Naive B cell (primary cell): ENCODE measurements at regions not wholly inside any gene's neighbourhood (a gene's known extent, or its start where the extent isn't known, plus 50 kb on each side); places are given as distances from the start of the nearest gene placed in this dataset.
"Not testable (repeated sequence)": the region's sequence is repeated elsewhere in the genome, so short reads cannot be mapped to it uniquely, and the experiment has no call there.

Source experiments
- ATAC-seq, 2 donors: fragments of 150-1000 bp; cut with Tn5 transposase; 2 replicates each; pipeline ENCODE4 v1.10.0; 2021; ENCODE audit warnings: low read depth in 2 of 2, mild to moderate bottlenecking in 2 of 2, moderate library complexity in 2 of 2
- DNase-seq: peaks from one replicate; pipeline ENCODE4 v3.0.0; 2022
- H3K27ac Mint-ChIP-seq, 6 donors: one replicate each; pipeline ENCODE4 v1.8.0; 2020 to 2022; ENCODE audit warnings: mild to moderate bottlenecking in 6 of 6, mixed read lengths in 6 of 6, moderate library complexity in 5 of 6, inconsistent platforms in 2 of 6
- H3K27me3 Mint-ChIP-seq, 3 donors: one replicate each; pipeline ENCODE4 v1.8.0; 2021 to 2022; ENCODE audit warnings: mixed read lengths in 3 of 3, mild to moderate bottlenecking in 1 of 3
- H3K36me3 Mint-ChIP-seq, 2 donors: one replicate each; pipeline ENCODE4 v1.8.0; 2020 to 2022; ENCODE audit warnings: mixed read lengths in 2 of 2, inconsistent platforms in 1 of 2, mild to moderate bottlenecking in 1 of 2
- H3K4me1 Mint-ChIP-seq, 3 donors: one replicate each; pipeline ENCODE4 v1.8.0; 2020 to 2022; ENCODE audit warnings: mixed read lengths in 3 of 3, inconsistent platforms in 1 of 3, mild to moderate bottlenecking in 1 of 3, moderate library complexity in 1 of 3
- H3K4me3 Mint-ChIP-seq, 8 donors: one replicate each; pipeline ENCODE4 v1.8.0; 2020 to 2022; ENCODE audit warnings: mild to moderate bottlenecking in 8 of 8, mixed read lengths in 8 of 8, moderate library complexity in 8 of 8, inconsistent platforms in 2 of 8
- H3K9me3 Mint-ChIP-seq, 7 donors: one replicate each; pipeline ENCODE4 v1.8.0; 2020 to 2022; ENCODE audit warnings: mixed read lengths in 7 of 7, mild to moderate bottlenecking in 5 of 7, inconsistent platforms in 2 of 7, moderate library complexity in 1 of 7

DNA sequence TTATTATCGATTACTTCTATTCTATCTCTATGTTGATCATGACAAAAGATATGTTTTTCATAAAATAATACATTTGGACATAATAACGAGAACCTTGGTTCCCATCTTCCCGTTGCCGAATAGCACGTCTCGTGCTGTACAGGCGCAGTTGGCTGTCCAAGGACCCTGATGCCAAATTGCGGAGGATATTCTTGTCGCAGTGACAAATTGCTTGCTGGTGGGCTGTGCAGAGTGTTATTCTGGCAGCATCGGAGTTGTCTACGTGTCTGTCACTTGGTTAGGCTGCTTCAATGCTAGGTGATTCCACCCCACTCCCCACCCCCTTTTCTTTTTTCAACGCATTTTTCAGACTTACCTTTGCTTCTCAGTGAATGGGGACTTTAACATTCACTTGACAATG lies 546.8 kb downstream of the PRKD1 start:
- no peak for ATAC-seq
- Mint-ChIP-seq H3K36me3 (no peaks in the 10 kb centered on the region), H3K27me3 (no peaks in the 10 kb centered on the region), H3K4me3 (no peak overlapping the region), H3K27ac (no peak overlapping the region), H3K4me1 (no peaks in the 10 kb centered on the region), H3K9me3 (peaks cover 0 to 6% (median 0%) of the 10 kb centered on the region in 7 donors)
- no peak for DNase-seq

DNA sequence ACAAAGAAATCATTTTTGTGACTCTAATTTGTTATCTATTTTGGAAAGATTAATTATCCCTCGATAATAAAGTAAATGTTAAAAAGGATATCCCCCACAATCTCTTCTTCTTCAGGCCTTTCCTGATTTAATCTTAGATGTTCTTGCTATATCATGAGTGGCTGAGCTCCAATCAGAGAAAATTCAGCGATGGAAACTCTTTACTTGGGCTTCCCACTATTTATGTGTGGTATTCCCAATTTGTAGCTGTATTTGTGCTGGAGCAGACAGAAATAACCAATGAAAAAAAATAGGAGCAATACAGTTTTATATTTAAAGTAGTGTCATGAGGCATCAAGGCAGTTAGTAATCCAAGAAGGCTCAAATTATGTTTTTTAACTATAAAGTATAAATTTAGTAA lies 539.1 kb downstream of the PRKD1 start:
- H3K4me3 Mint-ChIP-seq = no peak overlapping the region
- no peak overlapping the region for H3K27ac Mint-ChIP-seq
- H3K27me3 Mint-ChIP-seq = no peaks in the 10 kb centered on the region
- ATAC-seq (no peak), DNase-seq (no peak)
- H3K36me3 Mint-ChIP-seq = no peaks in the 10 kb centered on the region
- H3K9me3 Mint-ChIP-seq = peaks cover 0 to 11% (median 0%) of the 10 kb centered on the region in 7 donors
- H3K4me1 Mint-ChIP-seq = no peaks in the 10 kb centered on the region

DNA sequence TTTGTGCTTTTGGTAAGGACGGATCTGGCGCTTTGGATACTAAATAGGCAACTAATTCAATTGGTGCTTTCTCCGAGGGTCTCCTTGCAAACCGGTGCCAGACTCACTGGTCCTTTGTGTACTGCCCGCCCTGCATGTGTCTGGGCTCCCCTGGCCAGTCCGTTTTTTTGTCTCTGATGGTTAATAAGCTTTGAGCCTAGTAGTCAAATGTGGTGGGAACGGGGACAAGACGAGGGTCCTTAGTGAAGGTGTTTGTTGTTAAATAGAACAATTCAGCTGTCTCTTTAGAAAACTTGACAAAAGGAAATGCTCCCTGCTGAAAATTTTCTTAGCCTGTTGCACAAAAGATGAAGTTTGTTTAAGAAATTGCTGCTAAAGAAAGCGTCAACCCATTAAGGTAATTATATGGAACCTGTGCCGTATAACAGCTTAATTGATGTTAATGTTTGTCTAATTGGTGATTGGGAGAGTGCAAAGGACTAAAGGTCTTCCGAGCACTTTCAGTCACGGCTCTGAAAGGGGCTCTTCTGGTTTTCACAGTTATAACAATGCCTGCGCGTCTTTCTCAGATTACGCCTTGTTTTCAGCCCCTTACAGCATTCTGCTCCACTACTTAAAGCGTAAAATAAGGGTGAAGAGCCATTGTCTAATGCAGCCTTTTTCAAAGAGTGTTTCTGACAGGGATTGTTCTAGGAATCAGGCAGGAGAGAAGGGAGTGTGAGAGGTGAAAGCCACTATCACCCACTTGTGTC lies 537.4 kb downstream of the PRKD1 start:
- Mint-ChIP-seq H3K27me3 (no peaks in the 10 kb centered on the region), H3K9me3 (peaks cover 0 to 9% (median 1%) of the 10 kb centered on the region in 7 donors), H3K4me1 (no peaks in the 10 kb centered on the region), H3K36me3 (no peaks in the 10 kb centered on the region), H3K27ac (no peak overlapping the region), H3K4me3 (no peak overlapping the region)
- no peak for DNase-seq
- no peak for ATAC-seq

DNA sequence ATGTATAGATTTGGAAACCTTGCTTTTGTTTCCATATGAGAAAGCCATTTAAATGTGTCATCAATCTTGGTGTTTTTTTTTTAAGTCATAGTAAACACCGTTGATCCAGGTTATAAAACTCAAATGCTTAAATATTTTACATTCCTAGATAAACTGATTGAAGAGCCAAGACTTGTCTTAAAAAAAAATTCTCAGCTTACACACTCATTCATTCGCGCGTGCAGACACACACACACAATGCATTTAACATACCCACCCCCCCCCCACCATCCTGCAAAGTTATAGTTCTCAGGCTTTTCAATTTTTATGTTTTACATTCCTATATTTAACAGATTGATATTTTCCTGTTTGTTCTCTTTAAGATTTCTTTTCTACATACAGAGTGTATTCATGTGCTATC lies 536.4 kb downstream of the PRKD1 start:
- DNase-seq (no peak), ATAC-seq (no peak)
- Mint-ChIP-seq H3K9me3 (peaks cover 0 to 8% (median 0%) of the 10 kb centered on the region in 7 donors), H3K36me3 (no peaks in the 10 kb centered on the region), H3K4me3 (no peak overlapping the region), H3K27me3 (no peaks in the 10 kb centered on the region), H3K4me1 (no peaks in the 10 kb centered on the region), H3K27ac (no peak overlapping the region)

DNA sequence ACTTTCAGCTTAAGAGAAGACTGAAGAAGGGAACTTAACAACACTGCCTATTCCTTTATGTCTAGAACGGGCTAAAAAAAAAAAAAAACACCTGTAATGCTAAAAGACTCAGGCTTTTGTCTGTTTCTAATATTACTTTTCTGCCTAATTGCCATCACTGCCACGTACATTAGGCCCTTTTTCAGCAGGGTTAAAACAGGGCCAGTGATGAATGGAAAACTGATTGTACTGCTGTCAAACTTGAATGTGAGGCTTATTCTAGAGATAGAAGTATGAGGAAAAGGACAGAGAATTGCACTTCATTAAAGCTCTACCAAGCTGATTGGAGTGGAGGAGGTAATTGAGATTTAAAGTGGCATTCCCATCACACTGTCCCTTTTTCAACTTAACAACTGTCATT lies 535.8 kb downstream of the PRKD1 start:
- H3K9me3 Mint-ChIP-seq = peaks cover 0 to 8% (median 0%) of the 10 kb centered on the region in 7 donors
- no peak overlapping the region for H3K4me3 Mint-ChIP-seq
- H3K27me3 Mint-ChIP-seq = no peaks in the 10 kb centered on the region
- DNase-seq (no peak), ATAC-seq (no peak)
- peak overlapping the region in 1 of 6 donors; percentile 18 for H3K27ac Mint-ChIP-seq
- no peaks in the 10 kb centered on the region for H3K4me1 Mint-ChIP-seq
- no peaks in the 10 kb centered on the region for H3K36me3 Mint-ChIP-seq

DNA sequence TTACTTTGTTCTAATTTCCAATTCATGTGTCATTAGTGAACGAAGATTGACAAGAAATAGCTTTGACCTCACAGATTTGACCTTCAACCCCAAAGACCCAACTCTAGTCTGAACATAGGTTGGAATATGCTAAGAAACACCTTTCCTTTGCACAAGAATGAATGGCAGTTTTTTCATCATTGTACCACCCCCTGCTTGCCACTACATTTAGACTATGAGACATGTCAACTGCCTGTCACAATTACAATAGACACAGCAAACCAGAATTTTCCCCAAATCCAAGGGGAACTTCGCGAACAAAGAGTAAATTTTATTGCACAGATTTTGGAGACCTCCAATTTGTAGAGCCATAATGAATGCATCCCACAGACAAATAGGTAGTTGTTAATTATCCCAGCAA lies 535.4 kb downstream of the PRKD1 start:
- no peaks in the 10 kb centered on the region for H3K36me3 Mint-ChIP-seq
- DNase-seq = no peak
- H3K9me3 Mint-ChIP-seq = peaks cover 0 to 8% (median 0%) of the 10 kb centered on the region in 7 donors
- H3K4me1 Mint-ChIP-seq = no peaks in the 10 kb centered on the region
- H3K4me3 Mint-ChIP-seq = no peak overlapping the region
- ATAC-seq = no peak
- no peaks in the 10 kb centered on the region for H3K27me3 Mint-ChIP-seq
- no peak overlapping the region for H3K27ac Mint-ChIP-seq

DNA sequence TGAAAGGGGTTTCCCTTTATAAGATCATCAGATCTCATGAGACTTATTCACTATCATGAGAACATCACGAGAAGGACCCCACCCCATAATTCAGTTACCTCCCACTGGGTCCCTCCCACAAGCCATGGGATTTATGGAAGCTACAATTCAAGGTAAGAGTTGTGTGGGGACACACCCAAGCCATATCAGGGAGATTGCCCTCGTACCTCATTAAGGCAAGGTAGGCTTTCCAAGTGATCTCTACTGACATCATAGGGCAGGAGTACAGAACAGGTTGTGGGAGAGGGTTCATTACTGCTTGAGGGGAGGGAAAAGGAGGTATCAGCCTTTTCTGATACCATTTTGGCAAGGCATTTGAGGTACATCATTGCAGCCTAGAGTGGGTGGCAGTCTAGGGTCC lies 524.6 kb downstream of the PRKD1 start:
- no peak overlapping the region for H3K4me3 Mint-ChIP-seq
- DNase-seq = no peak
- no peaks in the 10 kb centered on the region for H3K36me3 Mint-ChIP-seq
- peaks cover 0 to 24% (median 7%) of the 10 kb centered on the region in 7 donors for H3K9me3 Mint-ChIP-seq
- H3K27ac Mint-ChIP-seq = no peak overlapping the region
- ATAC-seq = no peak
- H3K4me1 Mint-ChIP-seq = no peaks in the 10 kb centered on the region
- no peaks in the 10 kb centered on the region for H3K27me3 Mint-ChIP-seq

DNA sequence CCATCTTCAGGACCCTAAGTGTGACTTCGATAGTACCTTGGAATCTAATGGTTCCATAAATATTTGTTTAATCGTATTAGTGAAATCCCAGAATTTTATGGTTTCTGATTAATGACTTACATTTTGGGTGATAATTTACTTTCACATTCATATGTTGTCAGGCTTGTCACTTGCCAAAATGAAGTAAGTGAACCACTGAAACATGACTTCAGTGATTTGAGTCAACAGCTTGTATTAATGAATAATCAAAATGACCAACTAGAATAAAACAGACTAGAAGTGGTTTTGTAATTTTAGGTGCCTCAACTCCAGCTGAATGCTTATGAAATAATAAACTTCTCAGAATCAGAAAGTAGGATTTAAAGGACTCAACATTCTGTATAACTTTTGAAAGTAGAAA lies 517.1 kb downstream of the PRKD1 start:
- DNase-seq = no peak
- no peak overlapping the region for H3K4me3 Mint-ChIP-seq
- no peaks in the 10 kb centered on the region for H3K36me3 Mint-ChIP-seq
- peak overlapping the region in 1 of 6 donors; percentile 16 for H3K27ac Mint-ChIP-seq
- no peaks in the 10 kb centered on the region for H3K4me1 Mint-ChIP-seq
- ATAC-seq = no peak
- H3K9me3 Mint-ChIP-seq = peaks cover 0 to 22% (median 10%) of the 10 kb centered on the region in 7 donors
- no peaks in the 10 kb centered on the region for H3K27me3 Mint-ChIP-seq

DNA sequence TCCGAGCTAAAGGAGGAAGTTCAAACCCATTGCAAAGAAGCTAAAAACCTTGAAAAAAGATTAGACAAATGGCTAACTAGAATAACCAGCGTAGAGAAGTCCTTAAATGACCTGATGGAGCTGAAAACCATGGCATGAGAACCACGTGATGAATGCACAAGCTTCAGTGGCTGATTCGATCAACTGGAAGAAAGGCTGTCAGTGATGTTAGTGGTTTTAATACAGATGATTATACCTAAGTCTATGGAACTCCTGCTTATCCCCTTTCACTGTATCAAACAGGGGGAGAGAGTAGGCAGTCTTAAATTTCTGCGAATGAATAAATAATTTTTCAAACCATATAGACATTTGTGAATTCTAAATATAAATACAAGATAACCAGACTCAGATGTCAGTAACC lies 512.7 kb downstream of the PRKD1 start:
- not testable (repeated sequence) for H3K27ac Mint-ChIP-seq, ATAC-seq, H3K4me1 Mint-ChIP-seq

DNA sequence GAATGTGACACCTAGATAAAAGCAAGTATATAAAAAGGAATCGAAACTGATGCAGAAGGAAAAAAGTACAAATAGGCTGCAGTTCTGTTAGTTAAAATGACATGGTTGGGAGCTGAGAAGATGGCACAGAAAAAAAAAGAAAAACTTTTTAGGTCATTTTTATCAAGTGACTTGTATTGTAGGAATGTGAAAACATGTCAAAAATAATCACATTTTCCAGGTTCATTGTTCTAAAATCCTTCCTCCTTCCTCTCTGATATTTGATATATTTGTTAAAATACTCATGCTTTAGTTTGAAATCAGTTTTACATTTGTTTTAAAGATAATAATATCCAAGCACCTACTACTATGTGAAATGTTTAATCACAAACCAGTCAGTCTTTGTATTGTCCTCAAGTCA lies 507.9 kb downstream of the PRKD1 start:
- Mint-ChIP-seq H3K4me1 (no peaks in the 10 kb centered on the region), H3K36me3 (no peaks in the 10 kb centered on the region), H3K27me3 (no peaks in the 10 kb centered on the region), H3K4me3 (no peak overlapping the region), H3K9me3 (peaks cover 0 to 6% (median 0%) of the 10 kb centered on the region in 7 donors), H3K27ac (no peak overlapping the region)
- ATAC-seq (no peak), DNase-seq (no peak)

More for the DNA sequence above, 512.7 kb downstream of the PRKD1 start:
- not testable (repeated sequence) for DNase-seq, H3K9me3 Mint-ChIP-seq, H3K4me3 Mint-ChIP-seq, H3K36me3 Mint-ChIP-seq, H3K27me3 Mint-ChIP-seq

DNA sequence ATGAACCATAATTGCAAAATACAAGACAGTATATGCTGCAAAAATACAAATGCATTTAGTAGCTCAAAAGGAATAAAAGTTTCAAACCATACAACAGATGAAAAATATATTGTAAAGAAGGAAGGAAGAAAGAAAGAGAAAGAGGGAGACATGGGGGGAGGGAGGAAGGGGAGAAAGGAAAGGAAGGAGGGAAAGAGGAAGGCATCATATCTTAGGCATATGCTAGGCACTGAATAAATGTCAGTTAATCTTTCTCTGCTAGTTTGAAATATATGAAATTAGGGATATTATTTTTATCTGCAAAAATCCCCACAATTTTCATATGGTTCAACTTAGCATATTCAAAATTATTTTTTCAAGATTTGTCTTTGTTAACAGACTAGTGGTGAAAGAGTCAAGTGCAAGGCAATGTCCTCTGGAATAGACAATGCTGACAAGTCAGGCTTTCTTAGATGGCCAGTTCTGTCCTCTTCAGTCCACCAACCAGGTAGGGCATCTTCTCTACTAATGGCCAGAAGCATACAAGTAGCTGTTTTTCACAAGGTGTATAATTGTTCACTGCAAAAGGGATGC lies 506.4 kb downstream of the PRKD1 start:
- Mint-ChIP-seq H3K4me1 (no peaks in the 10 kb centered on the region), H3K4me3 (no peak overlapping the region), H3K27ac (no peak overlapping the region), H3K9me3 (peaks cover 0 to 6% (median 4%) of the 10 kb centered on the region in 7 donors), H3K27me3 (no peaks in the 10 kb centered on the region), H3K36me3 (no peaks in the 10 kb centered on the region)
- no peak for DNase-seq
- no peak for ATAC-seq

DNA sequence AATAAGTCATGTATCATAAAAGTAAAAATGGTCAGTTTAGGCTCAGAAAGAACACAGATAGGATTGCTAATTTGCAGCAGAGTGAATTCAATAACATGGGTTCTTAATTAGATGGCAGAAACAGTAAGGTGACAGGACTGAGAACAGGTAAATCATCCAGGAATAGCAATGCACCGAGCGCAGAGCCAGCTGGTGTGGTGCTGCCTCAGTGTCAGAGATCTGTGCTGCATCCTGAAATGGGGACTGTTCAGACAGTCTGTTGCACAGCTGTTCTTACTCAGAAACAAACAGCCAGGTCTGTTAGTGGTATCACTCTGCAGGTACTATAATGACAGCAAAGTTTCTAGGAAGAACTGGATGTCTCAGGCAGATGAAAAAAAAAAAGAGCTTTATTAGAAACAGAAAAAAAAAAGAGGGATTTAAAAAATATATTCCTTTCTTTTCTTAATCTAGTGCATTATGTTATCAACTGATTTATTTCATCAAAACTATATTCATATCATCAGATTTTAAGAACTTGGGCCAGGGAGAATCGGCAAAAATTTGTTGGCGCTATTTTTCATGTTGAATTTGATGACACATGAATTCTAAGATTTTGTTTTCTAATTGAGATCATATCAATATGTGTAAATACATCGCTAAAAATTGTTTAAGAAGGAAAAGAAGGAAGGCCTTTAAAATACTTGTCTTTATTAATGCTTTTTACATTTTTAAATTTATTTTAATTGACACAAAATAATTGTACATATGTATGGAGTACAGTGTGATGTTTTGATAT lies 501.8 kb downstream of the PRKD1 start:
- Mint-ChIP-seq H3K27ac (no peak overlapping the region), H3K4me1 (no peaks in the 10 kb centered on the region), H3K4me3 (no peak overlapping the region), H3K9me3 (peaks cover 0 to 12% (median 7%) of the 10 kb centered on the region in 7 donors), H3K36me3 (no peaks in the 10 kb centered on the region), H3K27me3 (no peaks in the 10 kb centered on the region)
- DNase-seq (no peak), ATAC-seq (no peak)

DNA sequence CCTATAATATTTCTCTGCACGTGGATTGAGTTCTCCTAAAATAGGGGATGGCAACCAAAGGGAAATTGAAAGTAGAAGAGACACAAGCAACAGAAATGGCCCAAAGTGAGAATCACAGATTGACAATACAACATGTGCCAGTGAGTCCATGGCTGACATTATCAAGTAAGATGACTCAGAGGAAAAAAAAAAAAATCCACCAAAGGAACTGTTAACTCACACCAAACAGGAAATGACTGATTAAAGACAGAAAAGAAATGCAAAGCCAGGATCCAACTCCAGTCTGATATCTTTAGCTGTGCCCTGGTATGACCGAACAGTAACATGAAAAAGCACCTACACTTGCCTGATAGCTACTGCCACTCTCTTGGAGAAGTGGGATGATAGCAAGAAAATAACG lies 485.0 kb downstream of the PRKD1 start:
- Mint-ChIP-seq H3K27ac (no peak overlapping the region), H3K4me3 (no peak overlapping the region), H3K36me3 (no peaks in the 10 kb centered on the region), H3K4me1 (no peaks in the 10 kb centered on the region), H3K9me3 (peaks cover 0 to 13% (median 4%) of the 10 kb centered on the region in 7 donors), H3K27me3 (no peaks in the 10 kb centered on the region)
- ATAC-seq (no peak), DNase-seq (no peak)

DNA sequence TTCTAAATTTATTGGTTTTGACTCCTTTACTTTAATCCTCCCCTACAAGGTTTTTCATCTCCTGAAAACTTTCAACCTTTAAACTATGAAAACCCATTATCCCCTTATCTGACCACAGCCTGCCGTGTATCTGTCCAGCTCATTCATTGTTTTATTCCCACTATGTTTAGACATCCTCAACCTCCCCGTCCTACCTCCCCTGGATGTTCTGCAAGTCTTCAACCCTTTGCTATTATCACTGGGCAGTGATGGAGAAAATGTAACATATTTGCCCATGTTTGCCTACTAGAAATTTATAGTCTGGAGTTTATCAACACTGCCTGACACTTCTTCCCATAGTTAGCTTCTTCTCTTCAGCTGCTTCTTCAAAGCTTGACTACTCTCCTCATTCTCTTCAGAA lies 483.4 kb downstream of the PRKD1 start:
- no peaks in the 10 kb centered on the region for H3K36me3 Mint-ChIP-seq
- no peak overlapping the region for H3K27ac Mint-ChIP-seq
- ATAC-seq = no peak

More for the DNA sequence above, 483.4 kb downstream of the PRKD1 start:
- H3K4me3 Mint-ChIP-seq = no peak overlapping the region
- H3K27me3 Mint-ChIP-seq = no peaks in the 10 kb centered on the region
- no peak for DNase-seq
- H3K9me3 Mint-ChIP-seq = peaks cover 0 to 13% (median under 1%) of the 10 kb centered on the region in 7 donors
- no peaks in the 10 kb centered on the region for H3K4me1 Mint-ChIP-seq
